OCI-LY1 (cell line): ENCODE measurements at regions not wholly inside any gene's neighbourhood (a gene's known extent, or its start where the extent isn't known, plus 50 kb on each side); places are given as distances from the start of the nearest gene placed in this dataset.

Experiments
- H2AFZ ChIP-seq: fragments of 200-600 bp; sonication (generic), shearing (Covaris generic); 2 replicates; pipeline ENCODE4 v1.6.0; 2014; ENCODE audit warnings: antibody characterized with exemption, mild to moderate bottlenecking, low read length
- H3F3A ChIP-seq: fragments of 200-600 bp; sonication (generic), shearing (Covaris generic); 2 replicates; pipeline ENCODE4 v1.6.0; 2014; ENCODE audit warnings: mild to moderate bottlenecking, antibody characterized with exemption, low read length, moderate library complexity; ENCODE audit not compliant: insufficient read depth
- H3K27ac ChIP-seq: fragments of 200-600 bp; sonication (generic); 2 replicates; pipeline ENCODE4 v1.5.1; 2014; ENCODE audit warnings: low read length, mixed run types, mild to moderate bottlenecking, low read depth; ENCODE audit not compliant: poor library complexity, severe bottlenecking
- H3K27me3 ChIP-seq: fragments of 200-600 bp; sonication (generic); 2 replicates; pipeline ENCODE4 v1.6.0; 2014; ENCODE audit warnings: antibody characterized with exemption, mild to moderate bottlenecking, low read length, moderate library complexity; ENCODE audit not compliant: insufficient read depth
- H3K36me3 ChIP-seq: fragments of 200-600 bp; sonication (generic); 2 replicates; pipeline ENCODE4 v1.6.1; 2014; ENCODE audit warnings: mild to moderate bottlenecking, antibody characterized with exemption, low read length, moderate library complexity, mixed read lengths; ENCODE audit not compliant: insufficient read depth
- H3K4me1 ChIP-seq: fragments of 200-600 bp; sonication (generic); 2 replicates; pipeline ENCODE4 v1.5.1; 2014; ENCODE audit warnings: mild to moderate bottlenecking, low read length, moderate library complexity; ENCODE audit not compliant: insufficient read depth, severe bottlenecking
- H3K4me2 ChIP-seq: fragments of 200-600 bp; sonication (generic), shearing (Covaris generic); 2 replicates; pipeline ENCODE4 v1.6.1; 2014; ENCODE audit warnings: low read length
- H3K4me3 ChIP-seq: fragments of 200-600 bp; sonication (generic); 2 replicates; pipeline ENCODE4 v1.5.1; 2014; ENCODE audit warnings: low read length, low read depth, mild to moderate bottlenecking, mixed read lengths; ENCODE audit not compliant: poor library complexity, severe bottlenecking
- H3K79me2 ChIP-seq: fragments of 200-600 bp; shearing (Covaris generic); 2 replicates; pipeline ENCODE4 v1.6.1; 2016; ENCODE audit warnings: mixed run types, low read length, mixed read lengths; ENCODE audit not compliant: insufficient read depth
- H3K9ac ChIP-seq: fragments of 200-600 bp; sonication (generic), shearing (Covaris generic); 2 replicates; pipeline ENCODE4 v1.6.1; 2014; ENCODE audit warnings: mild to moderate bottlenecking, low read length, mixed read lengths
- H3K9me2 ChIP-seq: fragments of 200-600 bp; sonication (generic), shearing (Covaris generic); 2 replicates; pipeline ENCODE4 v1.6.1; 2014; ENCODE audit warnings: low read depth, mild to moderate bottlenecking, low read length, mixed read lengths
- H3K9me3 ChIP-seq: fragments of 200-600 bp; shearing (Covaris generic); 2 replicates; pipeline ENCODE4 v1.6.1; 2014; ENCODE audit warnings: low read length, mixed read lengths
- H4K20me1 ChIP-seq: fragments of 200-600 bp; sonication (generic), shearing (Covaris generic); 2 replicates; pipeline ENCODE4 v1.6.0; 2016; ENCODE audit warnings: mild to moderate bottlenecking, low read length; ENCODE audit not compliant: insufficient read depth
- CTCF ChIP-seq: fragments of 200-600 bp; sonication (generic), shearing (Covaris generic); IDR thresholded peaks from 2 replicates; pipeline ENCODE4 v1.5.1; 2017; ENCODE audit warnings: mild to moderate bottlenecking, antibody characterized with exemption, low read length, moderate library complexity, mixed read lengths
- EZH2 ChIP-seq: fragments of 200-600 bp; sonication (generic), shearing (Covaris generic); IDR thresholded peaks from 2 replicates; pipeline ENCODE4 v1.8.0; 2017; ENCODE audit warnings: borderline replicate concordance, mixed run types, mild to moderate bottlenecking, antibody characterized with exemption, low read length, moderate library complexity, mixed read lengths

GRCh38 chr10:4004990-4005389 lies 220.0 kb upstream of the KLF6 start:
- no peaks in the 10 kb centered on the region for H3K9me2 ChIP-seq
- H3K9me3 ChIP-seq = no peaks in the 10 kb centered on the region
- no peaks in the 10 kb centered on the region for H3K79me2 ChIP-seq
- H3K9ac ChIP-seq = no peak overlapping the region
- TF ChIP-seq EZH2 (no peak), CTCF (no peak)
- H4K20me1 ChIP-seq = no peaks in the 10 kb centered on the region
- no peak overlapping the region for H2AFZ ChIP-seq
- no peak overlapping the region for H3K4me3 ChIP-seq
- no peaks in the 10 kb centered on the region for H3K36me3 ChIP-seq
- H3K27me3 ChIP-seq = peaks cover 2% of the 10 kb centered on the region; the same call in 1 of the 2 replicates
- no peaks in the 10 kb centered on the region for H3F3A ChIP-seq
- no peak overlapping the region for H3K4me2 ChIP-seq
- no peaks in the 10 kb centered on the region for H3K4me1 ChIP-seq
- H3K27ac ChIP-seq = no peak overlapping the region

GRCh38 chr10:4004144-4004543 lies 219.1 kb upstream of the KLF6 start:
- no peaks in the 10 kb centered on the region for H3K36me3 ChIP-seq
- H2AFZ ChIP-seq = no peak overlapping the region
- no peaks in the 10 kb centered on the region for H3K4me1 ChIP-seq
- no peaks in the 10 kb centered on the region for H3F3A ChIP-seq
- TF ChIP-seq CTCF (no peak), EZH2 (no peak)
- no peaks in the 10 kb centered on the region for H3K9me2 ChIP-seq
- no peak overlapping the region for H3K4me2 ChIP-seq
- H3K9me3 ChIP-seq = no peaks in the 10 kb centered on the region
- no peak overlapping the region for H3K4me3 ChIP-seq
- no peak overlapping the region for H3K27ac ChIP-seq
- no peak overlapping the region for H3K9ac ChIP-seq
- no peaks in the 10 kb centered on the region for H3K79me2 ChIP-seq
- H3K27me3 ChIP-seq = peaks cover 2% of the 10 kb centered on the region; the same call in 1 of the 2 replicates
- no peaks in the 10 kb centered on the region for H4K20me1 ChIP-seq

- H3K4me1 ChIP-seq = no peaks in the 10 kb centered on the region
- no peaks in the 10 kb centered on the region for H3K9me2 ChIP-seq
- no peaks in the 10 kb centered on the region for H4K20me1 ChIP-seq
- no peak overlapping the region for H3K4me2 ChIP-seq
- no peaks in the 10 kb centered on the region for H3K9me3 ChIP-seq
- H3K79me2 ChIP-seq = no peaks in the 10 kb centered on the region
- H3K27ac ChIP-seq = no peak overlapping the region
- H3F3A ChIP-seq = no peaks in the 10 kb centered on the region
- TF ChIP-seq CTCF (no peak), EZH2 (no peak)
- H2AFZ ChIP-seq = no peak overlapping the region
- H3K36me3 ChIP-seq = no peaks in the 10 kb centered on the region
- H3K27me3 ChIP-seq = peaks cover 2% of the 10 kb centered on the region; the same call in 1 of the 2 replicates
- H3K4me3 ChIP-seq = no peak overlapping the region
- H3K9ac ChIP-seq = no peak overlapping the region
These were observed 218.5 kb upstream of the KLF6 start for GRCh38 chr10:4003348-4003973.
